ENCODE measurements at regions not wholly inside any gene's neighbourhood (a gene's known extent, or its start where the extent isn't known, plus 50 kb on each side); places are given as distances from the start of the nearest gene placed in this dataset.

- H3K27me3 ChIP-seq (replicated peaks; ENCODE audit: insufficient read depth): no peaks in the 10 kb centered on the region
- no peaks in the 10 kb centered on the region for H3K36me3 ChIP-seq
- WGBS: 23% methylated on average over 8 of the region's 8 CpGs
- TF ChIP-seq POLR2AphosphoS5 (IDR thresholded peaks at IDR 0.05) (no peak), CTCF (IDR thresholded peaks at IDR 0.05) (no peak), POLR2A (IDR thresholded peaks at IDR 0.05) (no peak)
- no peaks in the 10 kb centered on the region for H3K9me3 ChIP-seq
- no peaks in the 10 kb centered on the region for H3K4me1 ChIP-seq (replicated peaks)
- intact Hi-C loops (cut with DNase I): no loop called here
- no peak overlapping the region for H3K4me3 ChIP-seq
- no peak overlapping the region for H3K27ac ChIP-seq
- no peak for DNase-seq (ENCODE audit: low spot score)
Observed at GRCh38 chr12:42859612-42860011, 270.1 kb upstream of the PRICKLE1 start.

GRCh38 chr12:42857106-42857505 lies 267.6 kb upstream of the PRICKLE1 start:
- Histone ChIP-seq H3K4me3 (no peak overlapping the region), H3K9me3 (no peaks in the 10 kb centered on the region), H3K36me3 (no peaks in the 10 kb centered on the region), H3K27ac (no peak overlapping the region), H3K4me1 (replicated peaks) (no peaks in the 10 kb centered on the region), H3K27me3 (replicated peaks; ENCODE audit: insufficient read depth) (no peaks in the 10 kb centered on the region)
- intact Hi-C loops (cut with DNase I): no loop called here
- no peak for DNase-seq (ENCODE audit: low spot score)
- no peak for TF ChIP-seq POLR2A (IDR thresholded peaks at IDR 0.05)
- no peak for TF ChIP-seq POLR2AphosphoS5 (IDR thresholded peaks at IDR 0.05)
- no peak for TF ChIP-seq CTCF (IDR thresholded peaks at IDR 0.05)

DNA sequence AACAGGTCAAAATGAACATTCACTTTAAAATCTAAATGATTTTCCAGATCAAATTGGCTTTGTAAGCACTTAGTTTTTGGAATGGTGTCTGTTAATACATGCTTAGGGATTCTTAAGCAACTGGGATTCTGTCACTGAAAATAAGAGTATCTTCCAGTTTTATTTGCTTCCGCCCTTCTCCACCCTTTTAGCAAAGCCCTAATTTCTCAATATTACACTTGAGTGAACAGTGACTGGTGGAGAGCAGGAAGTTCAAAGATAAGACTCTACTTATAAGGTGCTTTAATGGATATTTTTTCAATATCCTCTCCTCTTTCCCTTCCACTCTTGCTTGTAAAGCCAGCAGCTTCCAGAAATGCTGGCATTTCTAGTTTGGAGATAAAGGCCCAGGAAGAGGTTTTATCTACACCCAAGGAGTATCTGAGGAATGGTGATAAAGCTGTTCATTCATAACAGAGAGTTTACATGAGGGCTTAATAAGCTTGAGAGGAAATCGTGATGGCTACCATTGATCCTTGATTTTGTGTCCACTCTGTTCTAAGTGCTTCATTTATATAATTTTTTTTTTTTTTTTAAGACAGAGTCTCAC lies 265.9 kb upstream of the PRICKLE1 start:
- intact Hi-C loops (cut with DNase I): no loop called here
- no peak for DNase-seq (ENCODE audit: low spot score)
- TF ChIP-seq CTCF (IDR thresholded peaks at IDR 0.05) (no peak), POLR2AphosphoS5 (IDR thresholded peaks at IDR 0.05) (no peak), POLR2A (IDR thresholded peaks at IDR 0.05) (no peak)
- Histone ChIP-seq H3K4me1 (replicated peaks) (no peaks in the 10 kb centered on the region), H3K4me3 (no peak overlapping the region), H3K36me3 (no peaks in the 10 kb centered on the region), H3K27ac (no peak overlapping the region), H3K9me3 (no peaks in the 10 kb centered on the region), H3K27me3 (replicated peaks; ENCODE audit: insufficient read depth) (no peaks in the 10 kb centered on the region)
- WGBS: 87% methylated on average over 2 of the region's 2 CpGs

DNA sequence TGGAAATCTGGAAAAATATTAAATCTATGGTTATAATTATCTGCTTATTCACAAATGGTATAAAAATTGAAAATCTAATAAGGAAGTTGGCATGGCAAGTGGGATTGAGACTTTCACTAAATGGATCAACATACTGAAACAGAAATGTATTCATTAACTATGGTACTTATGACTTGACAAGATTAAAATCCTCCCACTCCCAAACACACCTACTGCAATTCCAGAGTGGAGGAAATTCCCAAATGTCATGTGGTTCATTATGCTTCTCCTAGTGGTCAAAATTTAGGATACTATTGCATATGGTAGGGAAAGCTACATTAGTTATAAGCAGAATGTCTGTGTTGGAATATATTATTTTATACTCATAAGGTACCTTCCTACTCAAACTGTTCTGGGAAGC lies 265.3 kb upstream of the PRICKLE1 start:
- no peak overlapping the region for H3K4me3 ChIP-seq
- intact Hi-C loops (cut with DNase I): no loop called here
- TF ChIP-seq CTCF (IDR thresholded peaks at IDR 0.05) (no peak), POLR2AphosphoS5 (IDR thresholded peaks at IDR 0.05) (no peak), POLR2A (IDR thresholded peaks at IDR 0.05) (no peak)
- no peaks in the 10 kb centered on the region for H3K27me3 ChIP-seq (replicated peaks; ENCODE audit: insufficient read depth)
- H3K9me3 ChIP-seq: no peaks in the 10 kb centered on the region
- no peaks in the 10 kb centered on the region for H3K36me3 ChIP-seq
- DNase-seq (ENCODE audit: low spot score): no peak
- H3K27ac ChIP-seq: no peak overlapping the region
- no peaks in the 10 kb centered on the region for H3K4me1 ChIP-seq (replicated peaks)

GRCh38 chr12:42854208-42854607 lies 264.7 kb upstream of the PRICKLE1 start:
- no peak overlapping the region for H3K27ac ChIP-seq
- TF ChIP-seq POLR2A (IDR thresholded peaks at IDR 0.05) (no peak), CTCF (IDR thresholded peaks at IDR 0.05) (no peak), POLR2AphosphoS5 (IDR thresholded peaks at IDR 0.05) (no peak)
- H3K27me3 ChIP-seq (replicated peaks; ENCODE audit: insufficient read depth): no peaks in the 10 kb centered on the region
- no peaks in the 10 kb centered on the region for H3K36me3 ChIP-seq
- no peaks in the 10 kb centered on the region for H3K9me3 ChIP-seq
- intact Hi-C loops (cut with DNase I): no loop called here
- no peak for DNase-seq (ENCODE audit: low spot score)
- H3K4me3 ChIP-seq: no peak overlapping the region
- H3K4me1 ChIP-seq (replicated peaks): no peaks in the 10 kb centered on the region
- 93% methylated on average over 2 of the region's 2 CpGs for WGBS

All from prostate gland (tissue), 2 donors.